ENCODE measurements at regions not wholly inside any gene's neighbourhood (a gene's known extent, or its start where the extent isn't known, plus 50 kb on each side); places are given as distances from the start of the nearest gene placed in this dataset.
A peak's percentile ranks its signal among the peaks of the same experiment; 100 is the strongest.
"Not testable (repeated sequence)": the region's sequence is repeated elsewhere in the genome, so short reads cannot be mapped to it uniquely, and the experiment has no call there.

DNA sequence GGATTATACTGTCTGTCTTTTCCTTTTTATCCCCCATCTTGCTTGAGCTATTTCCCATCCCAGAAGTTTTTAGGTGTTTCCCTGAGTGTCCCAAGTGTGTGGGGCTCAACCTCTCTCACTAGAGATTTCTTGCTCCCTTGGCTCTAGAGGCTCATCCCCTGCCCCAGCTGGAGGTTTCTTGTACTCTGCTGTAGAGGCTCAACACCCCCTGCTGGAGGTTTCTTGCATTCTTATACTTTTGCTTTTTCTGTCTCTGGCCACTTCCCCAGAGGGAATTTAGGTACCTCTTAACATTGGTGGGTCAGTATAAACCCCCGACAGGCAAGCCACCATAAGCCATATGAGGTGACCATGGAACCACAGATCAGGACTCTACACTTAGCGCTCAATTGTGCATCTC lies 114.2 kb upstream of the FAM3C start:
- intact Hi-C loops (cut with micrococcal nuclease), result no loop called here
- ATAC-seq (no peak), DNase-seq (no peak)

DNA sequence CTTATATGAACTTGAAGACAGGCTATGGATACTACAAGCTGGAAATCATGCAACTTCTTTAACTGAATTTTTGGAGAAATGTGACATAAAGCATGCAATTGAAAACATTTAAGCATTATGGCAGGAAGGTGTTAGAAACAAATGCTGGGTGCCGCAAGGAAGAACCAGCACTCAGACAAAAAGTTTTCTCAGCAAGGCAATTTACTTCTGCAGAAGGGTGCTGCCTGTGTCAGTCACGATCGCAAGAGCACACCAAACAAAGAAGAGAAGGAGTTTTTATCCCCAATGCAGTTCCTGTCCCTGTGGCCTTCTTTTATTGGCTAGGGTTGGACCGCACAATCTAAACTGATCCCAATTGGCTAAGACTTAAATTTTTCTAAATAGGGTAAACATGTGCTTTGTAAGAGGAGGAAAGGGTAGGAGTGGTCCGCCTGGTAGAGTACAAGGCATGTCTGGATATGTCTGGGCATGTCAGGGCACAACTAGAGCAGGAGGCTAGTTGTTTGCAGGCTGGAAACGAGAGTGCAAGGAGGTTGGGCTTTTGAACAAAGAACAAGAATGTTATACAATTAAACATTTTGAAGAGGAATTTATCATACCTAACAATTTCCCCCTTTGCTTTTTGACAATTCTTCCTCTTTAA lies 109.6 kb upstream of the FAM3C start:
- DNase-seq, result no peak
- intact Hi-C loops (cut with micrococcal nuclease), result no loop called here
- no peak for ATAC-seq

DNA sequence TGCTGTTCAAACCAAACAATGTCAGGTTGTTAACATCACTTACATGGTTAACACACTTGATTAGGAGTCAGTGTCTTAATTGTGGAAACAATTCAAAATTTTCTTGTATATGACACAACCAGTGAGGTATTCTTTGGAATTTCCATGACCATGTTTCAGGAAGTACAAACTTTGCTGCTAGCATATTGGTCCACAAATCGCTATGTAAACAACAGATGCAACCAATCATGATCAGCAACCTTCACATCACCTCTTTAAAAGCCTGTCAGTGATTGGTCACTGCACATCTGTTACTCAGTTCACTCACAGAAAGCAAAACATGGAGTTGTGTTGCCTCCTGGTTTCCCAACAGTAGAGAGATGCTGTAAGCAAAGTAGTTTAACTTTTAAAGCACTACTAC lies 108.9 kb upstream of the FAM3C start:
- intact Hi-C loops (cut with micrococcal nuclease), result no loop called here

DNA sequence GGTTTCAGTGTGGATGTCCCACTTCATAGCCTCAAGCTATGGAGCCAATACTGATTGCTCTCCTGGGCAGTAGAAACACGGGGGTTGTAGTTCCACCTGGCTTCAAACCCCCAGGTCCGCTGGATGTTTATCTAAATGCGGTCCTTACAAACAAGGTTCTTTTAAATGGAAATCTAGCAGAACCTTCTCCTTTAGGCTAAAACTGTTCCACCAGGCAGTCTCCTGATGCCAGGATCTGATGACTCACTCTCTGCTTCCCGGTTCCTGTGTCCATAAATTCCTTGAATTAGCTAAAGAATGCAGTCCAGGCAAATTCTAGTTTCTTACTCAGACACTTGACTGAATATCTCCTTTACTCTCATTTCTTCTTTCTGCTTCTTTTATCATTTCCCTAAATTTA lies 108.4 kb upstream of the FAM3C start:
- DNase-seq (no peak), ATAC-seq (no peak)
- intact Hi-C loops (cut with micrococcal nuclease), result no loop called here

More for the DNA sequence above, 108.9 kb upstream of the FAM3C start:
- DNase-seq (no peak), ATAC-seq (no peak)

DNA sequence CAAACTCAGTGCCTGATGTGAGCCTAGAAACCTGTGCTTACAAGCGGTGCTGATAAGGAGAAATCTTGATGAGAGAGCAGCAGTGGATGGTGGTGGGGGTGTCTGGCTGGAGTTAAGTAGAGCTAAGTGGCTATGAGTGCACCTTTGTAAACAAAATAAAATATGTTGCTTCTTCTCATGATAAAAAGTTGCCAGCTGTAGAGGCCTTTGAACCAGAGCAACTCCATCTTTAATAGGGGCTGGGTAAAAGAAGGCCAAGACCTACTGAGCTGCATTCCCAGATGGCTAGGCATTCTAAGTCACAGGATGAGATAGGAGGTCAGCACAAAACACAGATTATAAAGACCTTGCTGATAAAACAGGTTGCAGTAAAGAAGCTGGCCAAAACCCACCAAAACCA lies 107.6 kb upstream of the FAM3C start:
- ATAC-seq (no peak), DNase-seq (no peak)
- intact Hi-C loops (cut with micrococcal nuclease), result no loop called here

DNA sequence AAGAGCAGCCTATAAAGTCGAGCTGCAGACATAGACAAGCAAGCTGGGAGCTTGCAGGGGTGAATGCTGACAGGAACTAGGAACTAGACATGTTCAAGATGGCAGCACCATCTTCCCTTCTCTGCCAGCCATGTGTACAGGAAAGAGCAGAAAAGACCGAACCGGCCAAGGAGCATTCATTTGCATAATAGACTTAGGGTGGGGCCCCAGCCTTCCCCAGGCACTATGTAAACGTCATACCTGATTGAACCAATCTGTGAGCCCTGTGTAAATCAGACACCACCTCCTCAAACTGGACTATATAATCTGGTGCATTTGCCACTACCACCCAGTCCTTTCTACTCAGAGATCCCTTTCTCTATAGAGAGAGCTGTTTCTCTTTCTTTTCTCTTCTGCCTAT lies 106.9 kb upstream of the FAM3C start:
- ATAC-seq, result no peak
- no peak for DNase-seq
- intact Hi-C loops (cut with micrococcal nuclease), result no loop called here

DNA sequence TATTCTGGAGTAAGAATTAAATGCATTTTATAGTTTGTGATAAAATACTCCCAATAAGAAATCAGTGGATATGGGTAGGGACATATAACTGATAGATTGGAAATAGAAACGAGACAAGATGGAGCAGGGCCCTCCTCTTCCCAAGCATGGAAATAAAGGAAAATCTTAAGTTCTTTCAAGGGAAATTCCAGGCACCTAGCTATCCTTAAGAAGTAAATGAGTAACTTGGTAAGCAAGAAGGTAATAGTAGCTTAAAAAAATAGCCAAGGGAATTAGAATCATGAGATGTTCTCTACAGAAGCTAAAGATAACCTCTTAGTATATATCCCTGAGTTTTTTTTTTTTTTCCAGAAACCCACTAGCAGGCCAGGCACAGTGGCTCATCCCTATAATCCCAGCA lies 105.5 kb upstream of the FAM3C start:
- DNase-seq (no peak), ATAC-seq (no peak)
- intact Hi-C loops (cut with micrococcal nuclease), result no loop called here

DNA sequence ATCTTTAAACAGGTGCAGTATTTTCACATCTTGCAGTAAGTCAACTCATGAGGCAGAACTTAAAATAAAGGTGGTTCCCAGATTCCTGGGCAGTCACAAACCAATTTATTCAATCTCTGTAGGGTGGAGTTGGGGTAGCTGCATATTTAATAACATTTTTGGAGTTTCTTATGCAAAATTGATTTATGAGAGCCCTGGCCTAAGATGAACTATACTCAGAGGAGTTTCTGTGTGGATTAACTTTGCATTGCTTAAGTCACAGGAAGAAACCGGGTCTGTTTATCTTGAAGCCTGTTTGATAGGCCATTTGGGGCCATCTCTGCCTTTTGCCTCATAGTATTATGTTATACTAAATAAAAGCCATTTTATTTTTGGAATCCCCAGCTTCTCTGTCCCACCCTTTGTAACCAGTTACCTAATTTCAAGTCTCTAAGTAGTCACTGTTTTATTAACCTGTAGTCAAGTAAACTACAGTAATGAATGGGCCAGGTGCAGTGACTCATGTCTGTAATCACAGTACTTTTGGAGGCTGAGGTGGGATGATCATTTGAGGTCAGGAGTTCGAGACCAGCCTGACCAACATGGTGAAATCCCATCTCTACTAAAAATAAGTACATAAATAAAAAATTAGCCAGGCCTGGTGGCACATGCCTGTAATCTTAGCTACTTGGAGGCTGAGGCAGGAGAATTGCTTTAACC lies 104.4 kb upstream of the FAM3C start:
- no peak for ATAC-seq
- DNase-seq, result no peak
- intact Hi-C loops (cut with micrococcal nuclease), result no loop called here

DNA sequence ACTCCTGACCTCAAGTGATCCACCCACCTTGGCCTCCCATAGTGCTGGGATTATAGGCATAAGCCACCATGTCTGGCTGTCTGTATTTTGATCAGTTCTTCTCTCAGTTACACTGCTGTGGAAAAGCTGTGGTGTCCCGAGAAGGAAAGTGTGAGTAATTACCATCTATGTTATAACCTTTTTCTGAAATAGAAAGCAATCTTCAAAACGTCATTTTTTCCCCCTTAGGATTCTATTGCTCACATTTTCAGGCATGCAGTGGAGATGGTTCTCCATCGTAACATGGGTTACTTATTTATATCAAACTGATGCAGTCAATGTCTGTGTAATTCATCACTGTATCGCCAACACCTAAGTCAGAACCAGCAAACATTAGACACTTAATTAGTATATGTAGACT lies 103.5 kb upstream of the FAM3C start:
- ATAC-seq (no peak), DNase-seq (no peak)
- intact Hi-C loops (cut with micrococcal nuclease), result no loop called here

DNA sequence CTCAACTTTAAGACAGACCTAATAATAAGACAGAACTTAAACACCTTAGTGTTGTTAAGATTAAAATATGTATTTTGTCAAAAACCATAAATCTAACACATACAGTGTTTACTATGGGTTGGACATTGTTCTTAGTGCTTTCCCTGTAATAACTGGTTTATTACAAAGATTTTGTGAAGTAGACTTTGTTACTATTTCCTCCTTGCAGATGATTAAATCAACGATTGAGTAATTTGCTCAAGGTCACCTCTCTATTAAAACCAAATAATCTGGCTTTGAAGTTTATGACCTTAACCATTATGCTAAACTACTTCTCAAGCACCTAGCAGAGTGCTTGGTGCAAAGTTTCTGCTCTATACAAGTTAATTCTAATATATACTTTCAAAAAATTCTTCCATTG lies 102.7 kb upstream of the FAM3C start:
- no peak for DNase-seq
- ATAC-seq, result no peak
- intact Hi-C loops (cut with micrococcal nuclease), result no loop called here

DNA sequence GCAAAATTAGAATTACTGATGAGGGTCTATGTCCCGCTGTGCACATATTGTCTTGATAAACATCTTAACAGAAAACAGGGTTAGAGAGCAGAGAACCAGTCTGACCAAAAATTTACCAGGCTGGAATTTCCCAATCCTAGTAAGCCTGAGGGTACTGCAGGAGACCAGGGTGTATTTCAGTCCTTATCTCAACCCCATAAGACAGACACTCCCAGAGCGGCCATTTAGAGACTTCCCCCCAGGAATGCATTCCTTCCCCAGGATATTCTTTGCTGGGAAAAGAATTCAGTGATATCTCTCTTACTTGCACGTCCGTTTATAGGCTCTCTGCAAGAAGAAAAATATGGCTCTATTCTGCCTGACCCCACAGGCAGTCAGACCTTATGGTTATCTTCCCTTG lies 101.4 kb upstream of the FAM3C start:
- DNase-seq; intact Hi-C loops (cut with micrococcal nuclease); ATAC-seq: not testable (repeated sequence)

DNA sequence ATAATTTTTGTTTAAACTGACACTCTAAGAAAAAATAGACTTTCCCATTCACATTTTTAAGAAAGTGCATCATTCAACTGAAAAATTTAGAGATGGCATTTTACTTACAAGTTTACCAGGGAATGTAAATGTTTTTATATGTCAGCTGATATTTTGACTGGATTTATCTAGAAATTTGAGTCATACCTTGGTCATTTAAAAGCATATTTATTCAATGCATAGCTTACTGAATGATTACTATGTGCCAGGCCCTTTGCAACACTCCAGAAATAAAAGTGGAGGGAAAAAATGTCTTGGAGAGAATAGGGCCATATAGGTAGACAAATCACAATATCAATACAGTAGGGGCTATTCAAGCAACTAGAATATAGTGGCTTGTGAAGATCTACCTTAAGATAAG lies 98.4 kb upstream of the FAM3C start:
- DNase-seq (no peak), ATAC-seq (no peak)
- intact Hi-C loops (cut with micrococcal nuclease), result no loop called here

DNA sequence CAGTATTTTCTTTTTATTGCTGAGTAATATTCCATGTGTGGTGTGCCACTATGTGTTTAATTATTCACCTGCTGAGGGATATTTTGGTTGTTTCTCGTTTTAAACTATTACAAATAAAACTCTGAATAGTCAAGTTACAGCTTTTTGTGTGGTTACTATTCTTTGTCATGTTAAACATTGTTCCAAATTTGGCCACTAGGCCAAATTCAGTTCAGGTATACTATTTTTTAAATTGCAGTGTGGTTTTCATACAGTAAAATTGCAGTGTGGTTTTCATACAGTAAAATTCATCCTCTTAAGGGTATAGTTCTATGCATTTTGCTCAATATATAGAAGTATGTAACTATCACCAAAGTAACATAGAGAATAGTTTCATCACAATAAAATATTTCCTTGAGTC lies 97.4 kb upstream of the FAM3C start:
- ATAC-seq (no peak), DNase-seq (no peak)
- intact Hi-C loops (cut with micrococcal nuclease), result no loop called here

DNA sequence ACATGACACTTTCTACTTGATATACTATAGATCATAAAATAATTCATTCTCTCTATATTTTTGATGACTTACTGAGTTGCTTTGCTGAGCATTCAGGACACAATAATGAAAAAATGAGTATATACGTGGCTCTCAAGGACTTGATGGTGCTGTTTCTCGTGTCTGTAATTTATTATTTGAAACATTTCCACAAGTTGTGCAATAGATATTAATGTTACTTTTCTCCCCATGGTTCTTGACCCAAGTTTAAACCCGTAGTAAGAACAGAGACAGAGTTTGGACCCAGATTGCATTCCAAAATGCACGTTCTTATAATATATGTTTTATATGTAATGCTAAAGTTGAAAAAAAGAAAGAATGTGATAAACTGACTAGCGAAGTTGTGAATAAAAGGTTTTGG lies 94.2 kb upstream of the FAM3C start:
- ATAC-seq, result no peak
- intact Hi-C loops (cut with micrococcal nuclease), result no loop called here
- no peak for DNase-seq

DNA sequence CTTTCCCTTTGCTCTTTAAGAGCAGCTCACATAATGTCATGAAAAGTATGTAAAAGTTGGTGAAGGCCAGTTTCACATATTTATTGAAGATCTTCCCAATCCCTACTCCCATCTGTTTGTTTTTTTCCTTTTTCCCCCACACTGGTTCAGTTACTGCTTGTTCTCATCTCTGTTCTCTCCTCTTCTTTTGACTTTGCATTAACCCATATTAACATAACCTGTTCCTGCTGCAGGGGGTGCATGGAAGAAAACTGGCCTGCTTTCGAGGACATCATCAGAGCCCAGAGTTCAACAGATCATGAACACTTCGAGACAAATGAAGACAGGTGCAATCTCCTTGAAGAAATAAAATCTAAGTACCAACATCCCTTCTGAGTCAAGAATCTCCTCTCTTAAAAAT lies 93.3 kb upstream of the FAM3C start:
- intact Hi-C loops (cut with micrococcal nuclease), result no loop called here
- no peak for DNase-seq
- ATAC-seq, result no peak

DNA sequence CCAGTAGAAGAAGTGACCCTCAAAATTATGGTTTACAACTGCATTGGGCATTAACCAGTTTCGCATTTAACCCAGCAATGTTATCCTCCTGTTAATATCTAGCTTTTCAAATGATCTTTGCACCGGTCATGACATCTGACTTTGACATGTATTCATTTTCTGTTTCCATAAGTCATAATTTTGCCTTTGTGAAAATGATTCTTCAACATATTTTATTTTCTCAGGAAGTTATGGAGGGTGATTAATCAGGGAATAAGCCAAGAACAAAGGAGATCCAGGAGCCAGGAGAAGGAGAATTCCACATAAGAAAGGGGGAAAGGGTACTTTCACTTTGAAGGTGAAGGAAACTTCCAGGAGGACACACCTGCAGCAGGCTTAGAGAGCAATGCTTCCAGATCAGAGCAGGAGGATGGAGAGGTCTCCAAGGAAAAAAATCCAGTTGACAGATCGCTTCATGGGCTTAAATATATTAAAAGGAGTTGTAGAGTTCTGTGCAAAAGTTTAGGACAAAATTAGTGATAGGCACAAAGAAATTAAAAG lies 92.1 kb upstream of the FAM3C start:
- intact Hi-C loops (cut with micrococcal nuclease), result no loop called here

DNA sequence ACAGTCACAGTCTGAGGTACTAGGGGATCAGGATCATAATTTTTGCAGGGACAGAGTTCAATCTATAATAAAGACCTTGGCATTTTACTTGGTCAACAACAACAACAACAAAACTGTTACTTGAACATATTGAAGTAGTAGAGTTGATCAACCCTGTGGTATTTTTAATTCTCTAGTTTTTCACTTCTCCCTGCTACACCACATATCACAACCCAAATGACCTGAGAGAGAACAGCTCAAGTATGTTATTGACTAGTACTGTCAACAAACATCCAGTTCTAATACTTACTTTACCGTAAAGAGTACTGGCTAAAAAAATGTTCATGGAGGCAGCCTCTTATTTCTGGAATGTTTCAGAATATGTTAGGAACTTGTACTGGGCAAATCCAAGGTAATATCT lies 90.5 kb upstream of the FAM3C start:
- intact Hi-C loops (cut with micrococcal nuclease), result no loop called here
- no peak for ATAC-seq

More for the DNA sequence above, 92.1 kb upstream of the FAM3C start:
- ATAC-seq (no peak), DNase-seq (no peak)

DNA sequence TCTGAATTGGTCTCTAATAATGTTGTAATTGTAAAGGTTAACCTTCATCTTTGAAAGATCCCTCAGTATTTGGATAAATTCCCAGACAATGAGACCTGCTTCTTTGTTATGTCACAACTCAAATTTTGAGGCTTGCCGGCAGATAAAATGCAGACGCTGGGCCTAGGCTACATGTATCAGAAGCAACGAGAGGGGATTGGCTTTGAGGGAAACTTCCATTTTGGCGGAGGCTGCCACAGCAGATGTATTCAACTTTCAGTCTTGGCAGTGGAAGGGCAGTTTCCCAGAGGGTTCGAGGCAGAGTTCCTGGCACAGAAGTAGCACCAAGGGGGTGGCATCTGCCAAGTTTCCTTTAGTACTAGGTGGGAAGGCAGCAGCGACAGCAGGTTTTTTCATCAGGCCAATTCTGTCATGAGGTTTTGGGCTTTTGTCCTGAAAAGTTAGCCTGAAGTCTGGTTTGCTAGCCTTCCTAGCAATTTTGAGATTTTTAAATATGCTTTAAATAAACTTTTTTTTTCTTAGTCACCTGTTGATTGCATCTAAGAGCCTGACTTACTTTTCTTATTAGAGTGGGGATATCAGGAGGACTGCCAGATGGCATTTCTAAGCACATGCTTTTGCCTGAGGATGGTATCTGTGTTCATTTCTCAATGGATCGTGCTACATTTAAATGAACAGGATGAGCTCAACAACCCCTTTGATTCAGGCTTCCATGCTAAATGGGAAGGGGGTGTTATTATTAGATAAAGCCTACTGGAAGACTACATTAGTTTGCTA lies 89.5 kb upstream of the FAM3C start:
- intact Hi-C loops (cut with micrococcal nuclease), result no loop called here
- DNase-seq, result no peak
- ATAC-seq, result peak; percentile 37

More for the DNA sequence above, 90.5 kb upstream of the FAM3C start:
- DNase-seq, result no peak

DNA sequence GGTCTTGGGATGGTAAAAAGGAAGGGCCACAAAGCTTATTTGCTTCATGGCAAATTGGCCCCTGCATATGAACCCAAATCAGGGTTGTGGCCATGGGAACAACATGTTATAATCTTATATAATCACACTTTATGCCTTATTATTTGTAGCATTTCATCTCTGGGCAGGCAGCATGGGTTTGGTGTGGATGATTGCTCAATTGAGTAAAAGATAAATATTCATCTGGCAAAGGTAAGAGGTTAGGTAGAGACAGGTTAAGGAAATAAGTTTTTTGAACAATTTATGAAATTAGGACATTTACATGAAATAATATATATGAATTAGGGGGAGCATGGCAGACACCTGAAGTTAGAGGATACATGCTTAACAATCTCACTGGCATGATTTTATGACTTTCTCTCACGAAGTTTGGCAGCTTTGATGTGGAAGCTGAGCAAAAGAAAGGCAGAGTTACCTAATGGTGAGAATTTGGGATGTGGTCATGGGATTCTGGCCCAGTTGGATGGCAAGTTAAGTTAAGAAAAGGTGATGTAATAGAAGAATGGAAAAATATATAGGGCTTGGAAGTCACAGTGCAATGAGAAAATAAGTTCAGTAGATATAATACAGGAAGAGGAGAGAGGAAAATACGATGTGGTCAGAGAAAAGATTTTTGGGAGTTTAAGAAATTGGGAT lies 88.1 kb upstream of the FAM3C start:
- intact Hi-C loops (cut with micrococcal nuclease), result no loop called here
- DNase-seq, result no peak

More for the DNA sequence above, 88.1 kb upstream of the FAM3C start:
- ATAC-seq, result no peak

Measured in left ventricle myocardium superior (tissue), 1 donor.